Ramos (cell line): ENCODE measurements at regions not wholly inside any gene's neighbourhood (a gene's known extent, or its start where the extent isn't known, plus 50 kb on each side); places are given as distances from the start of the nearest gene placed in this dataset.
"Not testable (repeated sequence)": the region's sequence is repeated elsewhere in the genome, so short reads cannot be mapped to it uniquely, and the experiment has no call there.

ENCODE experiments used
- in situ Hi-C: fragments of 300-500 bp; cut with MboI; formaldehyde crosslinking; loops from one replicate; pipeline ENCODE4 v1.14.3; 2022; ENCODE audit warnings: low sequenced_read_pairs; ENCODE audit not compliant: unreplicated experiment

DNA sequence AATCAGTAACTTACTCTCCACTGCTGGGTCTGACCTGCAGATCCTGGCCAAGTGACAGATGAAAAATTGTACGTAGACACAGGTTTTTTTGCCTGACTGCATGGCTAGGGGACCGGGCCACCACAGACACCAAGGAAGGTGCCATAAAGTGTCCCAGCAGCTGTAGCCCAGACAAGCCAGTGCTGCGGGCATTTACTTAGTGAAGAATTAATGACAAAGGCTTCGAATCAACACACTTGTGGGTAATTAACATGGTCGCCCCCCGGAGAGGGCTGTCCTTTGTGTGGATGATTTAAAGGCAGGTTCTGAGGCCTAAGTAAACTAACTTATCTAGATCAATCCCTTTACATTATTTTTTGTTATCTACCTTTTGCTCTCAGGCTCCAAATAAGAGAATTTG lies 1709.1 kb upstream of the LRRTM1 start:
- in situ Hi-C loops = no loop called here

DNA sequence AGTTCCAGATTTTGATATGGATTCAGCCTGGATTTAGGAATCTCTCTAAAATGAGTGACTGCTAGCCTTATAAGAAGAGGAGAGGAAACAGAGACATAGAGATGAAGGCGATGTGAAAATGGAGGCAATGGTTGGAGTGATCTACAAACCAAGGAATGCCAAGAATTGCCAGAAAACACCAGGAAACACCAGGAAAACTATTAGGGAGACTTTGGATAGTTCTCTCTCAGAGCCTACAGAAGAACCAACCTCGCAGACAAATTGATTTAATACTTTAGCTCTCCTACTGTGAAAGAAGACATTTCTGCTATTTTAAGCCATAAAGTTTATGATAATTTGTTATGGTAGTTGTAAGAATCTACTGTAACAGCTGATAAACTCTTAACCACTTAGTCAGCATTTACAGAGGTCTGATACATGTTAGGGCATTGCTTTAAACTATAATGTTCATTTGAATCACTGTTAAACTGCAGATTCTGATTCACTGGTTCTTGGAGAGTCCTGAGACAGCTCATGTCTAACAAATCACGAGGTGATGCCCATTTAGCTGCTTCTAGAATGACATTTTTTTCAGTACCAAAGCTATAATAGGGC lies 1702.6 kb upstream of the LRRTM1 start:
- in situ Hi-C loops = no loop called here

DNA sequence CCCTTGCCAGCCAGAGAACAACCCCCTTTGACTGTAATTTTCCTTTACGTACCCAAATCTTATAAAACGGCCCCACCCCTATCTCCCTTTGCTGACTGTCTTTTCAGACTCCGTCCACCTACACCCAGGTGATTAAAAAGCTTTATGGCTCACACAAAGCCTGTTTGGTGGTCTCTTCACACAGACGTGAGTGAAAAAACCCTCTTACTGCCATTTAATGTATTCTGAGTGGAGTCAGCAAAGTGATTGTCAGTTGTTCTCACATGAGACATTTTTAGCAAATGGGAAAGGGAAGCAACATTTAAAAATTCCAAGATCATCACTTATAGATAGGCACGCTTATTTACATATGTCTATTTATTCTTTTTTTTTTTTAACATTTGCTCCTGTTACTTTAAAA lies 1701.3 kb upstream of the LRRTM1 start:
- in situ Hi-C loops = not testable (repeated sequence)

DNA sequence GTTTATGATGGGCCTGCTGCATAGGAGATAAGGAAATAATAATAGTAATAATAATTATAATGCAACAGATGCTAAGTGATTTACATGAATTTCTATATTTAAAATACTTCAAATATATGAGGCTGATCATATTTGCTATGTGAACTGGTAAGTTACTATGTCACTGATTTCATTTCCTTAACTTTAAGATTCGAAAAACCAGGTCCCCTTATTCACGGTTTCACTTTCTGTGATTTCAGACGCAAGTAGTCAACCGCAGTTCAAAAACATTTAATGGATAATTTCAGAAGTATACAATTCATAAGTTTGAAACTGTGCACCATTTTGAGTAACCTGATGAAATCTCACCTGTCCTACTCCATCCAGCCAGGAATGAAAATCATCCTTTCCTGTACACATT lies 1697.1 kb upstream of the LRRTM1 start:
- in situ Hi-C loops = no loop called here

DNA sequence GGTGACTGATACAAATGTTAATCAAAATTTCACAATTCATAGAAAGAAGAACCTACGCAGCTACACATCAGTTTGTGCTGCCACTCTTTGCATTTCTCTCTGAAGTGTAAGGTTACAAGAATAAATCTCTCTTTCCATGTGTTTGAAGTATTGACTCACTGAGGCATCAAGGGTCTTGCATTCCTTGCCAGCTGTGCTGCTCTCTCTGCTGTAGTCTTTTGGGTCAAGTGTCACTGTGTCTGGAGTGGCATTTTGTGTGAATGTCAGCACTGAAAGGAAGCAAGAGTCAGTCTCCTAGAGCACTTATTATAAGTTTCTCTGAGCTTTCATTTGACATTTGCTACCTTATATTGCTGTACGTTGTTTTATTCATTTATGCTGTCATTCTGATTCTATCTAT lies 1696.1 kb upstream of the LRRTM1 start:
- in situ Hi-C loops = no loop called here

DNA sequence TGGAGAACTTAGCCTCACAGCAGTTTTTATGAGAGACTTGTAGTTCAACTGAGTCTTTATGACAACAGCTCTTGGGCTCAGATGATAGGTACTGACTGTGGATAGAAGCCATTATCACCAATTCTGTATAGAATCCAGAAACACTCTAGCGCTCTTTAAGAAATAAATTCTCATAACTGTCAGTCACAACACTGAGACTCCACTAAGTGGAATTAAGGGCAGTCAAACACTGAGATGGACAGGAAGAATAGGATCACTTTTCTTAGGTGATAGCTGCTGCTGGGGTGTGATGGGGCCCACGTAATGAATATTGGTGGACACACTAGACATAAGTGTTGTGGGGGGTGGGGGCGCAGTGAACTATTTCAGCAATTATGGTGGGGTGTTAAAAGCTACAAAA lies 1691.8 kb upstream of the LRRTM1 start:
- in situ Hi-C loops = no loop called here

DNA sequence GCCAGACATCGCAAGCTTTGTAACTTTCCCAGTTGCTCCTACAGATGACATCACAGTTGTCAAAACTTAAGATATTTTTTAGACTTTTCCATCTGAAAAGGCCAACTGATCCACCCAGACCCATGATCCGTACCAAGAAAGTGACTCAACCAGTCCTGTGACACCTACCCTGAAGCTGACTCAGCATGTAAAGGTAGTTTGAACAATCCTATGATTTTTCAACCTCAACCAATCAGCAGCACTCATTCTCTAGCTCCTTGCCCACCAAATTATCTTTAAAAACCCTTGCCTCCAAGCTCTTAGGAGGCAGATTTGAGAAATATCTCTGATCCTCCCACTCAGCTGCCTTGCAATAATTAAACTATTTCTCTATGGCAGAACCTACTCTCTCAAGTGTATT lies 1686.7 kb upstream of the LRRTM1 start:
- in situ Hi-C loops = no loop called here

DNA sequence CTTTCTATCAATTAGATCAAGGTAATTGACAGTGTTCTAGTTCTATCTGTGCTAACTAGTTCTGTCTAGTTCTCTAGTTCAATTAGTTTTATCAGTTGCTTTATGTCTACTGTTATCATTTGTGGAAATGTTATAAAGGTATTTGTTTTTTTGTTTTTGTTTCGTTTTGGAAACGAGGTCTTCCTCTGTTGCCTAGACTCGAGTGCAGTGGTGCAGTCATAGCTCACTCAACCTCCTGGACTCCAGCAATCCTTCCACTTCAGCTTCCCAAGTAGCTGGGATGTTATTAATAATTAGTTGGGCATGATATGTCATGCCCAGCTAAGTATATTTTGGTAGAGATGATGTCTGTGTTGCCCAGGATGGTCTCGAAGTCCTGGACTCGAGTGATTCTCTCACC lies 1682.8 kb upstream of the LRRTM1 start:
- in situ Hi-C loops = no loop called here

DNA sequence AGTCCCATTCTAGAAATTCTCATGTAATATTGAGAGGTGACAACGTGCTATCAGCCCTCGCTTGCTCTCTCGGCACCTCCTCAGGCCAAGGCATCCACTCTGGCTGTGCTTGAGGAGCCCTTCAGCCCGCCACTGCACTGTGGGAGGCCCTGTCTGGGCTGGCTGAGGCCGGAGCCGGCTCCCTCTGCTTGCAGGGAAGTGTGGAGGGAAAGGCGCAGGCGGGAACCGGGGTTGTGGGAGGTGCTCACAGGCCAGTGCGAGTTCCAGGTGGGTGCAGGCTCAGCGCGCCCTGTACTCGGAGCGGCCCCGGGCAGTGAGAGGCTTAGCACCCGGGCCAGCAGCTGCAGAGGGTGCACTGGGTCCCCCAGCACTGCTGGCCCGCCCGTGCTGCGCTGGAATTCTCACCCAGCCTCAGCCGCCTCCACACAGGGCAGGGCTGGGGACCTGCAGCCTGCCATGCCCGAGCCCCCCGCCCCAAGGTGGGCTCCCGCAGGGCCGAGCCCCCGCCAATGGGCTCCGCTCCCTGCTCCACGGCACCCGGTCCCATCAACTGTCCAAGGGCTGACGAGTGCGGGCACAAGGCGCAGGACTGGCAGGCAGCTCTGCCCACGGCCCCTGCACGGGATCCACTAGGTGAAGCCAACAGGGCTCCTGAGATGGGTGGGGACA lies 1680.6 kb upstream of the LRRTM1 start:
- in situ Hi-C loops = no loop called here

DNA sequence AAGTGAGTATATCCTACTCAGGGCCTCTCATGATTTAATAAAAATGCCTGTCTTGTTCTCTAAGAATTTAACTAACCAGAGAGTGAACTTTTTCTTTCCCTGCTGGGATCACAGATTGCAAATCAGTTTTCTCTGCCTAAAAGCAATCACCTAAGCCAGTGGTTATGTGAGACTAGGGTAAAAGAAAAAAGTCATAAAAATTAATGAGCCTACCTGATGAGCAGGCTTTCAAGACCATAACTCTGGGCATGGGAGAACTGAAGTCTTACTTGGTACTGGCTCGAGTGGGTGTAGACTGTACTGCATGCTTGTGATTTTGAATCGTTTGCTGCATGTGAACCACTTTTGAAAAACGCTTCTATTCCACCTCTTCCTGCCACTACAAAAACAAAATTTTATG lies 1677.0 kb upstream of the LRRTM1 start:
- in situ Hi-C loops = no loop called here

DNA sequence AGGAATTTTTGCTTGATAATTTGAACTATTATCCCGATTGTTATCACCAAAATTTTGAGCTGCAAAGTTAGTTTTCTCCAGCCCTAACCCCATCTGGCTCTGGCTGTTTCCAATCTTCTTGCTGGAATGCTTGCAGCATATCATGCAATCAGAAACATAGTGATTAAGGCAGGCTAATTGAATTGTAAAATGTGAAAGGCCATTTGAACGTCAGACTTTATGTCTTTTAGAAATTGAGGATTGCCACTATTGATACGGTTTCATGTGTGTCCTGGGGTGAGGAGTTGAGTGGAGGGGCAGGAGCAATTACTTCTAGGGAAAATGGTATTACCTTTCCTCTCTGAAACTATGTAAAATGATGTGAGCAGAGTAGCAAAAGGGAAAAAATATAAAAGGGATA lies 1674.5 kb upstream of the LRRTM1 start:
- in situ Hi-C loops = no loop called here

DNA sequence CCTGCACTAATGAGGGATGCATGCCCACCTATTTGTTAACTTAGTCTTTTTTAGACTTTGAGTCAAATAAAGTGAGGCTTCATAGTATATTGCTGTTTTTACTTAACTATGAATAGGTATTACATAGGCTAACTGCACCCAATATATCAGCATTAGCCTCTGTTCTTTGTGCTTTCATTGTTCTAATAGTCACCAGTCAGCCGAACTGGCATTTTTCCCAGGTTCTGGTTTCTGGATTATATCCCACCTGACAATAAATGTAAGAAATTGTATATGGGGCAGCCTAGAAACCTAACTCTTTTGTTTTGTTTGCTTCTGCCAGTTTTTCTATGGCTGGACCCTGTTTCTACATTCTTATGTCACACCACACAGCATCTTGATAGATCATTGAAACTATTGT lies 1672.4 kb upstream of the LRRTM1 start:
- in situ Hi-C loops = no loop called here

DNA sequence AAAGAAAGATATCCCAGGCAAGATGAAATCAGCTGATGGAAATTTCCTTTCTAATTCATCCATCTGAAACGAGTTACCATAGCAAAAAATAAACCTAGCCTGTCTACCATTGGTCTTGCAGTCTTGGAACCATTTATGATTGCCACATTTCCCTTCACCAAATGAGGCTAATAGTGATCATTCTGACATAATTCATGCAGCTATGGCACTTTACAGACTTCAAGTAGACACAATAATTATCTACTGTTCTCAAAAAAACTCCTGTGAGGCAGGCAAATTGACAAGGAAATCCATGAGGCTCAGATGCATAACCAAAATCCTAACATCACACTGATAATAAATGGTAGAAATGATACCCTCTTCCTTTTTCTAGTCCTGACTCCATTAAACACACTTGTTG lies 1669.7 kb upstream of the LRRTM1 start:
- in situ Hi-C loops = no loop called here

DNA sequence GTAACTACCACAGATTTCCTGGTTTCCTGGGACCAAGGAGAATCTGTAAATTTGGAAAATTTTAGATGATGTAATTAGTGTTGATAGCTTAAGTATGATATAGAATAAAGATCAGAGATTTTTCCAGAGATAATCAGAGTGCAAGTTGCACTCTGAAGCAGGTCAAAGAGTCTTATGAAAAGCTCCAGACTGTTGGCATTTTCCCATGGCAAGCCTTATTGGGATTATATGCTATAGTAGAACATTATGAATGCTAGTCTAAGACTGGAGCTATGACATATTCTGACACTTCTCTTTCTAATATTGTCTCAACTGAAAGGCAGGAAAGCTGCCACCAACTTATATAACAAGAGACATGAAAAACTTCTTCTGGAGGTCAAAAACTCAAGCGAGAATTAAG lies 1638.3 kb upstream of the LRRTM1 start:
- in situ Hi-C loops = no loop called here

DNA sequence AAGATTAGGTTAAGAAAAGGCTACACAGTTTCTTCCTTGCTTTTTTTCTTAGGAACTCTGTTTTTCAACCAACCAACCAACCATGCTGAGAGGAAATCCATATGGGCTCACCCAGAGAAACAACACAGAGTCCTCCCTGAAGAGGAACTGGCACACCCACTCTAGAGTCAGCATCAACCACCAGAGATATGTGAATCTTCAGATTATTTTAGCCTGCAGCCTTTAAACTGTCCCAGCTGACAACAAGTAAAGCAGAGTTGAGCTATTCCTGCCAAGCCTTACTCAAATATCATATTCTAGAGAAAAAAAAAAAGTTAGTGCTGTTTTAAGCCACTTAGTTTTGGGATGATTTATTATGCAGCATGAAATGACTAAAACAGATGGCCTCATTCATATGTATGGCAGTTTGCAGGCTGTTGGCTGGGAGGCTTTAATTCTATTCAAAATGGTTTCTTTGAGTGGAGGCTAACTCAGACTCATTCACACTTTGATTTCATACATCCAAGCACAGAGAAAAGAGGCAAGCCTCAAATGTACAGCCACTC lies 1637.7 kb upstream of the LRRTM1 start:
- in situ Hi-C loops = no loop called here

DNA sequence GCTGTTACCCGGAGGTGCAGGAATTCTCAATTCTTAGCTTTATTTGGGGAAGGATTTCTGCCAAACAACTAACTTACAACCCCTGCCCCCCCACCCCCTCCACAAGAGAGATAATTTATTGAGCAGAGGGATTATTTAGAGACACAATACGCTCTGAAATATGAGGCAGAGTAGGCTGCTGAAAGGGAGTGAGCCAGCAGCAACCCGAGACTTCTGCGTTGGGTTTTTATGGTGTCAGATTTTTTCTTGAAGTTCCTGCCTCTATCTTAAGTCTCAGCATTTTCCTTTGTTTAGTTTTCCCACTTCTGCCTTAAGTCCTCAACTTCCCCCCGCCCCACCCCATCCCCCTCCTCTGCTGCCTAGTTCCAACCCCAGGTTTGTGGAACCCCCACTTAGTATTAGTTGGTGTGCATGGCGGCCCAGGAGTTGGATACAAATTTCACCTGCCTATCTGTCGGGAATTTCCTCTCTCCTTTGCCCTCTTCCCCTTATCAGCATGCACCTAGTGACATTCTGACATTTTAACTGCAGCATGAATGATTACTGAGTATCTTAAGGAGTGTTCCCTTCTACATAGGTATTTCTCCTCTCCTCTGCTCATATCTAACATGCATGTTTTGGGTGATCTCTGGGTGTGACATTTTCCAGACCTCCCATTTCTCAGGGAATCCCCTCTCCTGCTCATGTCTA lies 1635.9 kb upstream of the LRRTM1 start:
- in situ Hi-C loops = no loop called here

DNA sequence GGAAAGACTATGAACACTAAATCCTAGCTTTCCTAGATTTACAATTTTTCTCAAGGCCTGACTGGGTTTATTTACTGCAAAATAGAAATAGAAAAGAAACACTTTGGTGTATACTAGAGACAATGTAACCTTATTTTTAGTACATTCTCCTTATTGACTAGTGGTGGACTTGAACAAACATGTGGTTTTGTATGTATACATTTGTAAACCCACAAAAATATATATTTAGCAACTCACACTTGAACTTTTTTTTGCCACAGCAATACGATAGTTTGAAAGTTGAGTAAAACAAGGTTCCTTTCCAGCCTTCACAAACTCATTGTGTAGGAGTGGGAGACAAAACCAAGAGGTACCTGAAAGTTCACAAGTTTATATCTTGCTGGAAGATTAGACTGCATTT lies 1633.4 kb upstream of the LRRTM1 start:
- in situ Hi-C loops = no loop called here

DNA sequence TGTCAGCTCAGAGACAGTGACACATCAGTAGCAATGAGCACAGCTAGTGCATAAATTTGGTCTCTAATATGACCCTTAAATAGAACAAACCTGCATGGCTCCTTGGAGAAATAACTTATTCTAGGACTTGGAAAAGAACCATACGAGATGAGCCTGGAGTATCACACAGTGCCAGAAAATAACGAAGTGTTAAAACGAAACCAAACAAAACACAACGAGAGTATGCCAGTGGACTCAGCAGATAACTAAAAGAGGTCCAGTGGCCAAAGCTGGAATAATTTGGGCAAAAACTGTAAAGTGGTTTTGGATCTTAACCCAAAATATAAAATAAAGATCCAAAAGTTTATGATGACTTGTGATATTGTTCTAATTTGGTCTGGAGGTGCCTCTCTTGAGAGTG lies 1599.0 kb upstream of the LRRTM1 start:
- in situ Hi-C loops = no loop called here

DNA sequence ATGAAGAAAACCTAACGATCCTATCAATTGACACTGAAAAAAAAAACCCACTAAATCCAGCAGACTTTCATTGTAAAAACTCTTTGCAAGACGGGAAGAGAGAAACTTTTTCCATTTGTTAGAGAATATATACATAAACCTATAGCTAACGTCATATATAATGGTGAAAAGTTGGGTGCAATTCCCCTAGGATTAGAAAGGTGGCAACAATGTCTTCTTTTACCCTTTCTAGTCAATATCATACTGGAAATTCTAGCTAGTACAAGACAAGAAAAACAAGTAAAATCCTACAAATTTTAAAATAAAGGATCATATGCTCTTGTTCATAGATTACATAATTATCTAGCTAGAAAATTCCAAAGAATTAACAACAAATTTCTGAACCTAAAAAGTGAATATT lies 1596.5 kb upstream of the LRRTM1 start:
- in situ Hi-C loops = no loop called here

DNA sequence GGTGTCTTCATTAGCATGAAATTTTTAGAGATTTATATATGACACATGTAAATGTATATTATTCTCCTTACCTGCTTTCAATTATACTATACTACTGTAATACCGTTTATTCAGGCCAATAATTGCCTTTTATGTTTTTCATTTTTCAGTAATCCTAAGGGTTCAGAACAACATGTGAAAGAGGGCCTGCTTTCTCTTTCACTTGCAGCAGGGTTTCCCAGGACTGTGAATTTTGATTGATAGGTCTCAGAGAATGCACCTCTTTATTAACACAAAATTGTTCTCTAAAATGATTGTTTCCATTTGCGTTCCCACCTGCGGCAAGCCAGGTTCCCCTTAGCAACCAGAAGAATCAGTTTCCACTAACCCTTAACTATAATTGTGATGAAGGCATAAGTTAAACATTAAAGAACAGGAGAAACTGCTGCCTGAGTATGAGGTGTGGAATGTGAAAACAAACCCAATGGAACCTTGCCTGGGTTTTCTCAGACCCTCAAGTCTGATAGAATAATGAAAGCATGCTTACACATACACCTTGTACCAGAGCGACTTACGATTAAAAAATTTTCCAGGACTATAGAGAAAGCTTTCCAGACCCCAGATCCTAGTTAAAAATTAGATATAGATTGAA lies 1591.2 kb upstream of the LRRTM1 start:
- in situ Hi-C loops = no loop called here

DNA sequence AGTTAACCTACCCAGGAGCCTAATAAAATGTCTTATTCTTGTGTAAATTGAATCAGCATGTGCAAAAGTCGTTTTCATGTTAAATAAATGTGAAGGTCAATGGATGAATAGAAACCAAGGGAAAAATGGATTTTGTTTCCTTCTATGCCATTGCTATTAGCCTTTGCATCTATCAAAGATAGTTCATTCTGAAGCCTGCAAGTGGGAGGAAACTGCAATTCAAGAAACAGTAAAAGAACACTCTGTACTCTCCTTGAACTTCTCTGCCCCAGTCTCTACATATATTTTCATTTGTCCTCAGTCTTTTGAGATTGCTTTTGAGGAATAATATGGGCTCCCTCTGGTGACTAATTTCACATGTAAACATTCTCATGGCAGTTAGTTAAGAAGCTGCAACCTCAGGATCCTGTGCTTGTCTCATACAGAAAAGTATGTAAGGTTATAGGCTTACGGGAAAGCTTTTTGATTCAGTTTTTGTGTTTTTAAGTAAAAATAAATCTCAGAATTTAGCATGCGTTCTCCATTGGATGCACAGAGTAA lies 1590.0 kb upstream of the LRRTM1 start:
- in situ Hi-C loops = no loop called here
